HCT116 (cell line): ENCODE measurements at regions not wholly inside any gene's neighbourhood (a gene's known extent, or its start where the extent isn't known, plus 50 kb on each side); places are given as distances from the start of the nearest gene placed in this dataset.

Experiments
- ATAC-seq: fragments of 200-7000 bp; cut with Tn5 transposase; 2 replicates; pipeline ENCODE4 v1.9.1; 2020; ENCODE audit warnings: mild to moderate bottlenecking, moderate library complexity
- BruUV-seq: library from RNA; stranded (reverse); fragments of 400-500 nt; replicated peaks from 2 replicates; lab custom pipeline; 2021; lab: Mats Ljungman, UMichigan
- CTCF ChIA-PET: fragments of 300-600 bp; sonication (Branson Sonifier 250); formaldehyde crosslinking; loops from one replicate; lab custom pipeline; 2021; ENCODE audit warnings: antibody characterized with exemption; lab: Charles Lee
- POLR2A ChIA-PET: fragments of 300-600, 350-600 bp; sonication (Branson Sonifier 250); formaldehyde crosslinking; loops from one replicate; lab custom pipeline; 2021; ENCODE audit warnings: antibody characterized with exemption; lab: Charles Lee
- RAD21 ChIA-PET, 2 experiments: fragments of 300-600 bp; sonication (Branson Sonifier 250); formaldehyde crosslinking; loops; one replicate each; lab custom pipeline; 2023; ENCODE audit warnings: low total read pairs in 2 of 2; ENCODE audit not compliant: uncharacterized antibody in 2 of 2, unreplicated experiment in 2 of 2, low non-redundant PET in 1 of 2; lab: Charles Lee
- DNase-seq: peaks from one replicate; pipeline ENCODE4 v3.0.0-alpha.2; 2010; ENCODE audit warnings: low read depth, low spot score
- H2AFZ ChIP-seq: fragments of 200-600 bp; shearing (Covaris generic), sonication (generic); 2 replicates; pipeline ENCODE4 v1.6.1; 2017; ENCODE audit warnings: low read depth, mixed run types, mixed read lengths, antibody characterized with exemption, low read length; ENCODE audit not compliant: poor library complexity, severe bottlenecking
- H3K27ac ChIP-seq: 2 replicates; pipeline ENCODE4 v1.5.1; 2012; ENCODE audit warnings: low read depth, low read length
- H3K27me3 ChIP-seq: fragments of 200-600 bp; sonication (generic); 2 replicates; pipeline ENCODE4 v1.6.1; 2016; ENCODE audit warnings: mixed run types, low read length, mixed read lengths; ENCODE audit not compliant: insufficient read depth
- H3K36me3 ChIP-seq, 2 experiments: fragments of 200-500 bp in 1 of 2; fragments of 200-600 bp in 1 of 2; sonication (Bioruptor generic) in 1 of 2; sonication (generic) in 1 of 2; 2 replicates each; pipeline versions ENCODE4 v1.5.1 to v1.6.1; 2014 to 2016; ENCODE audit warnings: low read length in 2 of 2, inconsistent platforms in 1 of 2, mixed read lengths in 1 of 2, mixed run types in 1 of 2; ENCODE audit not compliant: insufficient read depth in 2 of 2, control insufficient read depth in 1 of 2
- H3K4me1 ChIP-seq, 2 experiments: fragments of 200-600 bp in 1 of 2; sonication (generic) in 1 of 2; 2 replicates each; pipeline versions ENCODE4 v1.5.1 to v1.6.1; 2012 to 2017; ENCODE audit warnings: low read length in 2 of 2, inconsistent platforms in 1 of 2, mild to moderate bottlenecking in 1 of 2, mixed read lengths in 1 of 2, mixed run types in 1 of 2, moderate library complexity in 1 of 2; ENCODE audit not compliant: insufficient read depth in 2 of 2, control insufficient read depth in 1 of 2
- H3K4me2 ChIP-seq: fragments of 200-600 bp; sonication (generic); 2 replicates; pipeline ENCODE4 v1.6.1; 2017; ENCODE audit warnings: mixed run types, low read length, mixed read lengths
- H3K4me3 ChIP-seq, 2 experiments: fragments of 200-600 bp in 1 of 2; sonication (generic) in 1 of 2; replicated peaks in 1 of 2; 2 replicates each; pipeline ENCODE4 v1.5.1; 2011 to 2016; ENCODE audit warnings: low read length in 2 of 2, control low read depth in 1 of 2, low read depth in 1 of 2, mild to moderate bottlenecking in 1 of 2, mixed read lengths in 1 of 2, mixed run types in 1 of 2
- H3K79me2 ChIP-seq: fragments of 200-600 bp; sonication (generic); 2 replicates; pipeline ENCODE4 v1.6.1; 2017; ENCODE audit warnings: mild to moderate bottlenecking, mixed run types, low read length, moderate library complexity, mixed read lengths; ENCODE audit not compliant: insufficient read depth
- H3K9ac ChIP-seq: fragments of 200-600 bp; sonication (generic); 2 replicates; pipeline ENCODE4 v1.6.1; 2016; ENCODE audit warnings: low read length, mixed read lengths
- H3K9me2 ChIP-seq: fragments of 200-600 bp; sonication (generic), shearing (Covaris generic); 2 replicates; pipeline ENCODE4 v1.6.1; 2017; ENCODE audit warnings: mixed run types, mild to moderate bottlenecking, moderate library complexity; ENCODE audit not compliant: insufficient read depth
- H3K9me3 ChIP-seq, 2 experiments: fragments of 200-500 bp in 1 of 2; fragments of 200-600 bp in 1 of 2; sonication (Bioruptor generic) in 1 of 2; sonication (generic) in 1 of 2; 2 replicates each; pipeline ENCODE4 v1.6.1; 2014 to 2017; ENCODE audit warnings: low read length in 2 of 2, mixed read lengths in 2 of 2, inconsistent platforms in 1 of 2, low read depth in 1 of 2, mild to moderate bottlenecking in 1 of 2, mixed run types in 1 of 2, moderate library complexity in 1 of 2; ENCODE audit not compliant: control insufficient read depth in 1 of 2, insufficient read depth in 1 of 2
- H4K20me1 ChIP-seq: fragments of 200-600 bp; sonication (generic), shearing (Covaris generic); 2 replicates; pipeline ENCODE4 v1.6.1; 2017; ENCODE audit warnings: mixed run types, mild to moderate bottlenecking, moderate library complexity; ENCODE audit not compliant: insufficient read depth
- CEBPB ChIP-seq: IDR thresholded peaks from 2 replicates; pipeline ENCODE4 v1.6.1; 2012; ENCODE audit warnings: low read depth
- ELF1 ChIP-seq: IDR thresholded peaks from 2 replicates; pipeline ENCODE4 v1.6.1; 2012; ENCODE audit warnings: low read depth, borderline replicate concordance
- EZH2 ChIP-seq: fragments of 200-600 bp; sonication (generic); IDR thresholded peaks from 2 replicates; pipeline ENCODE4 v1.6.1; 2017; ENCODE audit warnings: antibody characterized with exemption, mixed run types
- FOSL1 ChIP-seq: IDR thresholded peaks from 2 replicates; pipeline ENCODE4 v1.6.1; 2012; ENCODE audit warnings: low read depth
- JUND ChIP-seq: IDR thresholded peaks from 2 replicates; pipeline ENCODE4 v1.6.1; 2012
- POLR2A ChIP-seq: IDR thresholded peaks from 2 replicates; pipeline ENCODE4 v1.7.0; 2011; ENCODE audit warnings: borderline replicate concordance; ENCODE audit not compliant: insufficient read depth, insufficient read length; ENCODE audit errors: extremely low read depth
- POLR2AphosphoS5 ChIP-seq: IDR thresholded peaks from 2 replicates; pipeline ENCODE4 v1.6.1; 2011; ENCODE audit warnings: mild to moderate bottlenecking, low read depth, low read length, moderate library complexity
- RAD21 ChIP-seq: IDR thresholded peaks from 2 replicates; pipeline ENCODE4 v1.6.1; 2012; ENCODE audit warnings: low read depth, mild to moderate bottlenecking
- SIN3A ChIP-seq: IDR thresholded peaks from 2 replicates; pipeline ENCODE4 v1.6.1; 2012; ENCODE audit warnings: low read depth
- SRF ChIP-seq: IDR thresholded peaks from 2 replicates; pipeline ENCODE4 v1.6.1; 2012; ENCODE audit warnings: low read depth
- ZFX ChIP-seq: fragments of 450-650 bp; IDR thresholded peaks from 2 replicates; pipeline ENCODE4 v1.6.1; 2017
- ZNF274 ChIP-seq: fragments of 200-500 bp; sonication (Bioruptor generic); IDR thresholded peaks from 2 replicates; pipeline ENCODE4 v1.6.1; 2014; ENCODE audit warnings: mild to moderate bottlenecking, low read depth, low read length, inconsistent platforms
- intact Hi-C: fragments of 100-400 bp; cut with micrococcal nuclease; formaldehyde crosslinking; loops from 2 replicates; pipeline ENCODE4 v1.10.0; 2022
- TF ChIP-seq, protein P1 (sequence below): IDR thresholded peaks from 2 replicates; pipeline ENCODE4 v1.6.1; 2012

- TF ChIP-seq EZH2: no peak
- TF ChIP-seq, all 23 proteins: peak for 0
- Histone ChIP-seq H3K9me3 (no peaks in the 10 kb centered on the region), H3K27me3 (no peaks in the 10 kb centered on the region), H3K4me2 (no peak overlapping the region), H3K79me2 (no peaks in the 10 kb centered on the region), H3K36me3 (no peaks in the 10 kb centered on the region), H3K4me3 (no peak overlapping the region), H3K9ac (no peak overlapping the region), H3K27ac (no peak overlapping the region), H3K4me1 (no peaks in the 10 kb centered on the region), H3K9me2 (no peaks in the 10 kb centered on the region), H2AFZ (no peak overlapping the region), H4K20me1 (no peaks in the 10 kb centered on the region)
- ATAC-seq (no peak), DNase-seq (no peak)
- POLR2A ChIA-PET: no interaction called here
- CTCF ChIA-PET: no interaction called here
- no TSS peak for BruUV-seq
- RAD21 ChIA-PET: no interaction called here
- intact Hi-C loops: no loop called here
Measured at GRCh38 chr14:89572596-89573398, 155.8 kb upstream of the FOXN3 start.

DNA sequence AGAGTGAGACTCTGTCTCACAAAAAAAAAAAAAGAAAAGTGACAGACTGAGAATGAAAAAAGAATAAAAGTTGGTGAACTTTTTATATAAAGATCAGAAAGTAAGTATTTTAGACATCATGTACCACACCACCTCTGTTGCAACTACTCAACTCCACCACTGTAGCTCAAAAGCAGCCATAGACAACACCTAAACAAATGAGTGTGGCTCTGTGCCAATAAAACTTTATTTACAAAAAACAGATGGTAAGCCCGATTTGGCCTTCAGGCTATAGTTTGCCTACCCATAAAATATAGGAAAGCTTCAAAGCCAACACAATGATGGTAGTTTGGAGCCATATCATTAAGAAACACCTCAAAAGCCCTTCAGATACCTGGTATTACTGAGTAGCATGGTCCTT, 154.5 kb upstream of the FOXN3 start:
- Histone ChIP-seq H4K20me1 (no peaks in the 10 kb centered on the region), H3K79me2 (no peaks in the 10 kb centered on the region), H2AFZ (no peak overlapping the region), H3K9ac (no peak overlapping the region)
- BruUV-seq: no TSS peak
- intact Hi-C loops: no loop called here
- TF ChIP-seq POLR2AphosphoS5 (no peak), JUND (no peak), RAD21 (no peak), ZNF274 (no peak), FOSL1 (no peak), ELF1 (no peak), ZFX (no peak), CEBPB (no peak), SRF (no peak), POLR2A (no peak), SIN3A (no peak)
- TF ChIP-seq, protein P1, sequence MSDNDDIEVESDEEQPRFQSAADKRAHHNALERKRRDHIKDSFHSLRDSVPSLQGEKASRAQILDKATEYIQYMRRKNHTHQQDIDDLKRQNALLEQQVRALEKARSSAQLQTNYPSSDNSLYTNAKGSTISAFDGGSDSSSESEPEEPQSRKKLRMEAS: no peak
- TF ChIP-seq, all 23 proteins: peak for 0
- POLR2A ChIA-PET: no interaction called here
- ATAC-seq (no peak), DNase-seq (no peak)
- Histone ChIP-seq H3K4me1 (no peaks in the 10 kb centered on the region), H3K9me3 (no peaks in the 10 kb centered on the region), H3K9me2 (no peaks in the 10 kb centered on the region), H3K4me2 (no peak overlapping the region), H3K27me3 (no peaks in the 10 kb centered on the region), H3K4me3 (no peak overlapping the region), H3K27ac (no peak overlapping the region), H3K36me3 (no peaks in the 10 kb centered on the region)
- CTCF ChIA-PET: no interaction called here
- RAD21 ChIA-PET: no interaction called here
